Type B pancreatic cell (in vitro differentiated cells): ENCODE measurements at regions not wholly inside any gene's neighbourhood (a gene's known extent, or its start where the extent isn't known, plus 50 kb on each side); places are given as distances from the start of the nearest gene placed in this dataset.
A peak's percentile ranks its signal among the peaks of the same experiment; 100 is the strongest.

Experiments used
- DNase-seq: peaks from one replicate; pipeline ENCODE4 v3.0.0; 2021; ENCODE audit warnings: mixed read lengths; ENCODE audit not compliant: unreplicated experiment; ENCODE audit errors: extremely low spot score
- H3K27ac Mint-ChIP-seq: 2 replicates; pipeline ENCODE4 v1.8.0; 2021; ENCODE audit warnings: mild to moderate bottlenecking, mixed read lengths
- H3K27me3 Mint-ChIP-seq: 2 replicates; pipeline ENCODE4 v1.8.0; 2021; ENCODE audit warnings: mixed read lengths
- H3K36me3 Mint-ChIP-seq: 2 replicates; pipeline ENCODE4 v1.8.0; 2021; ENCODE audit warnings: mixed read lengths
- H3K4me1 Mint-ChIP-seq: one replicate; pipeline ENCODE4 v1.8.0; 2021; ENCODE audit warnings: mixed read lengths; ENCODE audit not compliant: unreplicated experiment
- H3K4me3 Mint-ChIP-seq: 2 replicates; pipeline ENCODE4 v1.8.0; 2021; ENCODE audit warnings: mild to moderate bottlenecking, mixed read lengths
- H3K9me3 Mint-ChIP-seq: 2 replicates; pipeline ENCODE4 v1.8.0; 2021; ENCODE audit warnings: mixed read lengths
- TF ChIP-seq, protein P1 (sequence below): fragments of 200-600 bp; sonication (generic); conservative IDR thresholded peaks from 2 replicates; pipeline ENCODE4 v1.5.0; 2021; ENCODE audit warnings: antibody characterized with exemption, mild to moderate bottlenecking

DNA sequence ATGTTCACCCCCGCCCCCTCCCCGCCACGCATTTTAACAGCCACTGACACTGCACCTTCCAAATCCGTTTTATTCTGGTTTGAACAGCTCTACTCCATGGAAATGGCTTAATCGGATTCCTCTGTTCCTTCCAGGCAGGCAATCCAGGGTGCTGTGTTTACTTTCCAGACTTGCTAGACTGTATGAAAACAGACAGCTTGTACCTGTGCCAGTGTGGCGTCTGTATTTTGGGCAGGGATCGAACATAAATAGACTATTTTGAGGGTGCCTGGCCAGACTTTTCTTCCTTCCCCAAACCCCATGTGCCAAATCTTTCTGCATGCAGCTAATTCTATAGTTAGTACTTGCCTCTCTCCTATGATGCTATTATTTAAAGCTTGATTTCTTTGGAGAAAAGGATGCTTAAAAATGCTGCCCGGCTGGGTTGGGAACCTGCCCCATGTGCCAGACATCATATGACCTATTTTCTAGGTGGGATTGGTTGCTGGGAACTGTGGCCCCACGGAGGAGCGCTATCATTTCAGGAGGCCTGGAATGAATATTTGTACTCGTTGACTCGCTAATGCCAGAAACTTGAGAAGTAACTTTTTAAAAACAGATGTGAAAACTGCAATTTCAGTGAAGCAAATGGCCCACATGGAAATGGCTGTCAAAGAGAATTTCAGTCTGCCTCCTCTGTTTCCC is 814.8 kb downstream of the BRD1 start:
- TF ChIP-seq, protein P1, sequence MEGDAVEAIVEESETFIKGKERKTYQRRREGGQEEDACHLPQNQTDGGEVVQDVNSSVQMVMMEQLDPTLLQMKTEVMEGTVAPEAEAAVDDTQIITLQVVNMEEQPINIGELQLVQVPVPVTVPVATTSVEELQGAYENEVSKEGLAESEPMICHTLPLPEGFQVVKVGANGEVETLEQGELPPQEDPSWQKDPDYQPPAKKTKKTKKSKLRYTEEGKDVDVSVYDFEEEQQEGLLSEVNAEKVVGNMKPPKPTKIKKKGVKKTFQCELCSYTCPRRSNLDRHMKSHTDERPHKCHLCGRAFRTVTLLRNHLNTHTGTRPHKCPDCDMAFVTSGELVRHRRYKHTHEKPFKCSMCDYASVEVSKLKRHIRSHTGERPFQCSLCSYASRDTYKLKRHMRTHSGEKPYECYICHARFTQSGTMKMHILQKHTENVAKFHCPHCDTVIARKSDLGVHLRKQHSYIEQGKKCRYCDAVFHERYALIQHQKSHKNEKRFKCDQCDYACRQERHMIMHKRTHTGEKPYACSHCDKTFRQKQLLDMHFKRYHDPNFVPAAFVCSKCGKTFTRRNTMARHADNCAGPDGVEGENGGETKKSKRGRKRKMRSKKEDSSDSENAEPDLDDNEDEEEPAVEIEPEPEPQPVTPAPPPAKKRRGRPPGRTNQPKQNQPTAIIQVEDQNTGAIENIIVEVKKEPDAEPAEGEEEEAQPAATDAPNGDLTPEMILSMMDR, result no peak
- no peaks in the 10 kb centered on the region for H3K36me3 Mint-ChIP-seq
- H3K4me1 Mint-ChIP-seq, result peaks cover 15% of the 10 kb centered on the region
- H3K27ac Mint-ChIP-seq, result no peak overlapping the region
- no peaks in the 10 kb centered on the region for H3K9me3 Mint-ChIP-seq
- H3K27me3 Mint-ChIP-seq, result no peaks in the 10 kb centered on the region
- DNase-seq, result no peak
- no peak overlapping the region for H3K4me3 Mint-ChIP-seq

GRCh38 chr22:49011769-49012648 is 815.7 kb downstream of the BRD1 start:
- Mint-ChIP-seq H3K9me3 (no peaks in the 10 kb centered on the region), H3K36me3 (no peaks in the 10 kb centered on the region), H3K27me3 (no peaks in the 10 kb centered on the region), H3K4me1 (peaks cover 15% of the 10 kb centered on the region), H3K27ac (peak overlapping the region; percentile 24), H3K4me3 (no peak overlapping the region)
- TF ChIP-seq, protein P1, result no peak
- peak; percentile 53 for DNase-seq

GRCh38 chr22:49011379-49011768 is 816.3 kb downstream of the BRD1 start:
- Mint-ChIP-seq H3K36me3 (no peaks in the 10 kb centered on the region), H3K27me3 (no peaks in the 10 kb centered on the region), H3K9me3 (no peaks in the 10 kb centered on the region), H3K27ac (no peak overlapping the region), H3K4me3 (no peak overlapping the region), H3K4me1 (peaks cover 15% of the 10 kb centered on the region)
- DNase-seq, result peak; percentile 44
- TF ChIP-seq, protein P1, result no peak

DNA sequence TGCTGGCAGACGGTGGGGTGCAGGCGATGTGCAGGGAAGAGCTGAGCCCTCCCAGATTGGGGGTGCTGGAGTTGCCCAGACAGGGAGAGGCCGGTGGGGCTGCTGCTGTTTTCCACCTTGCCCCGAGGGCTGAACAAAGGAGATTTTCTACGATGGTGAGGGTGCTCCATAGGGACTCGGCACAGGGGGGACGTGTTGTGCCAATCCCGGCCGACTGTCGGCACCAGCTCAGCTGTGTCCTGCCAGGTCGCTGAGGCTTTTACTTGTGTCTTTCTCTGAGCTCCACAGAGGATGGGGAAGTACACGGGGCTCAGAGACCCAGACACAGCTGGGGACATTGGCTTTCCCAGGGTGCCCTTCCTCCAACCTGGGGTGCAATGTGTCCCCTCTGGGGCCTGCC is 816.8 kb downstream of the BRD1 start:
- no peak for DNase-seq
- H3K27me3 Mint-ChIP-seq, result peaks cover 2% of the 10 kb centered on the region
- peaks cover 15% of the 10 kb centered on the region for H3K4me1 Mint-ChIP-seq
- no peak overlapping the region for H3K4me3 Mint-ChIP-seq
- no peaks in the 10 kb centered on the region for H3K36me3 Mint-ChIP-seq
- TF ChIP-seq, protein P1, result no peak
- no peaks in the 10 kb centered on the region for H3K9me3 Mint-ChIP-seq
- no peak overlapping the region for H3K27ac Mint-ChIP-seq

- peaks cover 15% of the 10 kb centered on the region for H3K4me1 Mint-ChIP-seq
- no peaks in the 10 kb centered on the region for H3K9me3 Mint-ChIP-seq
Measured at GRCh38 chr22:49010070-49010863, 817.4 kb downstream of the BRD1 start.

More at GRCh38 chr22:49010070-49010863, 817.4 kb downstream of the BRD1 start:
- TF ChIP-seq, protein P1, result no peak
- no peak for DNase-seq
- Mint-ChIP-seq H3K27ac (no peak overlapping the region), H3K27me3 (peaks cover 3% of the 10 kb centered on the region), H3K36me3 (no peaks in the 10 kb centered on the region), H3K4me3 (no peak overlapping the region)
